Stomach (tissue), 8 donors: ENCODE measurements at regions not wholly inside any gene's neighbourhood (a gene's known extent, or its start where the extent isn't known, plus 50 kb on each side); places are given as distances from the start of the nearest gene placed in this dataset.

Experiments used
- DNase-seq, 2 donors: peaks; one replicate each; pipeline versions ENCODE4 v3.0.0 to v3.0.0-alpha.2; 2013 to 2019
- H3K27ac ChIP-seq, 5 donors: fragments of 200-600 bp in 4 of 5; sonication (generic) in 4 of 5; one replicate each; pipeline ENCODE4 v1.5.1; 2013 to 2019; ENCODE audit warnings: mild to moderate bottlenecking in 1 of 5, moderate library complexity in 1 of 5
- H3K27me3 ChIP-seq, 3 donors: fragments of 200-600 bp; sonication (generic); one replicate each; pipeline ENCODE4 v1.5.1; 2017 to 2019; ENCODE audit warnings: mixed run types in 1 of 3
- H3K36me3 ChIP-seq, 4 donors: fragments of 200-600 bp; sonication (generic); 1 replicate in 3 of 4; 2 replicates in 1 of 4; pipeline ENCODE4 v1.5.1; 2016 to 2019
- H3K4me1 ChIP-seq, 4 donors: fragments of 200-600 bp; sonication (generic); one replicate each; pipeline ENCODE4 v1.5.1; 2016 to 2019
- H3K4me3 ChIP-seq, 4 donors: fragments of 200-600 bp; sonication (generic) in 3 of 4; one replicate each; pipeline ENCODE4 v1.5.1; 2016 to 2019; ENCODE audit warnings: mild to moderate bottlenecking in 1 of 4
- H3K9me3 ChIP-seq, 4 donors: fragments of 200-600 bp; sonication (generic); one replicate each; pipeline ENCODE4 v1.5.1; 2016 to 2019
- EP300 ChIP-seq: sonication (generic); formaldehyde crosslinking; IDR thresholded peaks from one replicate; pipeline ENCODE4 v1.6.1; 2017; ENCODE audit warnings: antibody characterized with exemption
- POLR2A ChIP-seq, 4 donors: fragments of 450-650 bp; IDR thresholded peaks; one replicate each; pipeline ENCODE4 v1.6.1; 2016; ENCODE audit warnings: antibody characterized with exemption in 4 of 4, control low read depth in 2 of 4, mild to moderate bottlenecking in 1 of 4, moderate library complexity in 1 of 4
- POLR2AphosphoS5 ChIP-seq, 3 donors: sonication (generic); formaldehyde crosslinking; IDR thresholded peaks; one replicate each; pipeline ENCODE4 v1.6.1; 2016; ENCODE audit warnings: antibody characterized with exemption in 3 of 3
- WGBS, 5 donors: extraction: QIAGEN DNeasy Blood & Tissue Kit in 3 of 5; methylation state at CpG; one replicate each; pipeline versions ENCODE4 v1.1.5 to v1.1.7; 2013 to 2018; 5-methylcytosine and 5-hydroxymethylcytosine counted together
- intact Hi-C: fragments of 100-400 bp; cut with DNase I; formaldehyde crosslinking; loops from one replicate; pipeline ENCODE4 v1.15.1; 2023; ENCODE audit warnings: low total_unique reads
- TF ChIP-seq, protein P1 (sequence below), 7 experiments: fragments of 450-650 bp in 4 of 7; fragments of 200-600 bp in 3 of 7; sonication (generic) in 3 of 7; IDR thresholded peaks; one replicate each; pipeline ENCODE4 v1.5.1; 2016 to 2019; ENCODE audit warnings: antibody characterized with exemption in 7 of 7, control low read depth in 2 of 7, mild to moderate bottlenecking in 1 of 7
- donor health status: healthy with polysubstance abuse.
- donor health status: Bipolar disorder and iron deficiency.
- donor health status: healthy.

DNA sequence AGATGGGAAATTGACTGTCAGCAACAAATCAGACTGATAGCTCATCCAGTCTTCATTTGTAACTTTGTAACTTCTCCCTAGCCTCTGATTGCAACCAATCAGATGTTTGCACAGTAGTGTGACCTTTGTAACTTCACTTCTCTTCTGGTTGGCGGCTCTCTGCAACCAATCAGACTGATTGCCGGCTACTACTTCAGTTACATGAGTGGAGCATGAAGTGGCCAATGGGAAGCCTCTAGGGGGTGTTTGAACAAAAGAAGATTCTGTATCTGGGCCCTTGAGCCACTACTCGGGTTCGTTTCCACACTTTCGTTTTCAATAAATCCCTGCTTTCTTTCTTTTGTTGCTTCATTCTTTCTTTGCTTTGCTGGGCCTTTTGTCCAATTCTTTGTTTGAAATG lies 1285.8 kb downstream of the TECRL start:
- Histone ChIP-seq H3K9me3 (peaks cover 0 to 12% (median 0%) of the 10 kb centered on the region in 4 donors), H3K27me3 (no peaks in the 10 kb centered on the region), H3K36me3 (no peaks in the 10 kb centered on the region), H3K4me3 (no peak overlapping the region), H3K27ac (no peak overlapping the region), H3K4me1 (no peaks in the 10 kb centered on the region)
- intact Hi-C loops, result no loop called here
- no peak for DNase-seq
- 87 to 94% (median 90%) methylated on average over 5 of the region's 5 CpGs for WGBS, 5 donors
- TF ChIP-seq POLR2A (IDR thresholded peaks at IDR 0.05) (no peak), EP300 (no peak), POLR2AphosphoS5 (IDR thresholded peaks at IDR 0.05) (no peak)
- TF ChIP-seq, protein P1, sequence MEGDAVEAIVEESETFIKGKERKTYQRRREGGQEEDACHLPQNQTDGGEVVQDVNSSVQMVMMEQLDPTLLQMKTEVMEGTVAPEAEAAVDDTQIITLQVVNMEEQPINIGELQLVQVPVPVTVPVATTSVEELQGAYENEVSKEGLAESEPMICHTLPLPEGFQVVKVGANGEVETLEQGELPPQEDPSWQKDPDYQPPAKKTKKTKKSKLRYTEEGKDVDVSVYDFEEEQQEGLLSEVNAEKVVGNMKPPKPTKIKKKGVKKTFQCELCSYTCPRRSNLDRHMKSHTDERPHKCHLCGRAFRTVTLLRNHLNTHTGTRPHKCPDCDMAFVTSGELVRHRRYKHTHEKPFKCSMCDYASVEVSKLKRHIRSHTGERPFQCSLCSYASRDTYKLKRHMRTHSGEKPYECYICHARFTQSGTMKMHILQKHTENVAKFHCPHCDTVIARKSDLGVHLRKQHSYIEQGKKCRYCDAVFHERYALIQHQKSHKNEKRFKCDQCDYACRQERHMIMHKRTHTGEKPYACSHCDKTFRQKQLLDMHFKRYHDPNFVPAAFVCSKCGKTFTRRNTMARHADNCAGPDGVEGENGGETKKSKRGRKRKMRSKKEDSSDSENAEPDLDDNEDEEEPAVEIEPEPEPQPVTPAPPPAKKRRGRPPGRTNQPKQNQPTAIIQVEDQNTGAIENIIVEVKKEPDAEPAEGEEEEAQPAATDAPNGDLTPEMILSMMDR (IDR thresholded peaks at IDR 0.05), result no peak

DNA sequence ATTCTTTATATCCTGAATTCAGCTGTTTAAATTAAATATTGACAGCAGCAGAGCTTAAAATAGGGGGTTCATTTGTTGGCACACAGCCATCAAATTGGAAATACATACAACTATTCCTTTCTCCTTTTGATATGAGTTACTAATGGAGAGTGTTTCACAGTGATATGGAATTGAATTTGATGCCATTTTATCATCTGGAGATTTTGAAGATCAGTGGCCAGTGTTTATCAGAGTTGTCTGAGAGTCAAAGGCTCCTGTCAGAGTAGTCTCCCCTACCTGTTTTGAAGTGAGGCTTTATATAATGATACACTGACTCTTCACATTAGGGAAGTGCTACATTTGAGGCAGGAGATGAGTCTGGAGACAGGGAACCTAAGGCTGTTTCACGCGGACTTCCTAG lies 1286.3 kb downstream of the TECRL start:
- no peaks in the 10 kb centered on the region for H3K36me3 ChIP-seq
- 90 to 97% (median 94%) methylated on average over 2 of the region's 2 CpGs for WGBS, 5 donors
- no peak overlapping the region for H3K27ac ChIP-seq
- no peaks in the 10 kb centered on the region for H3K4me1 ChIP-seq
- TF ChIP-seq, protein P1 (IDR thresholded peaks at IDR 0.05), result no peak
- no peak for TF ChIP-seq POLR2A (IDR thresholded peaks at IDR 0.05)
- no peak for TF ChIP-seq EP300
- TF ChIP-seq POLR2AphosphoS5 (IDR thresholded peaks at IDR 0.05), result no peak
- peaks cover 0 to 12% (median 0%) of the 10 kb centered on the region in 4 donors for H3K9me3 ChIP-seq
- intact Hi-C loops, result no loop called here
- no peak for DNase-seq
- H3K4me3 ChIP-seq, result no peak overlapping the region
- no peaks in the 10 kb centered on the region for H3K27me3 ChIP-seq

DNA sequence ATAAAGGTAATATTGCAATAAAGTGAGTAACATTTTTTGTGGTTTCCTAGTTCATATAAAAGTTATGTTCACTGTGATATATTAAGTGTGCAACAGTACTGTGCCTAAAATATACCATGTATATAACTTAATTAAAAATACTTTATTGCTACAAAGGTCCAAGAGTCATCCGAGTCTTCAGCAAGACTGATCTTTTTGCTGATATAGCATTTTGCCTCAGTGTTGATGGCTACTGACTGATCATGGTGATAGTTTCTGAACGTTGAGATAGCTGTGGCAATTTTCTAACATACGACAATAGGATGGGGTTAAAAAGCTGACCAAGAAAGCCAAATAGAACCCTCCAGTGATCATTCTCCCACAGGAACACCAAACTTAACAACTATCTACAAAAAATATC lies 1302.7 kb downstream of the TECRL start:
- H3K4me1 ChIP-seq, result no peaks in the 10 kb centered on the region
- H3K27ac ChIP-seq, result no peak overlapping the region
- WGBS, 5 donors, result 60 to 87% (median 76%) methylated on average over 3 of the region's 3 CpGs
- no peak overlapping the region for H3K4me3 ChIP-seq
- no peaks in the 10 kb centered on the region for H3K27me3 ChIP-seq
- peaks cover 0 to 33% (median 14%) of the 10 kb centered on the region in 4 donors for H3K9me3 ChIP-seq
- H3K36me3 ChIP-seq, result no peaks in the 10 kb centered on the region
- TF ChIP-seq, protein P1 (IDR thresholded peaks at IDR 0.05), result no peak
- no peak for TF ChIP-seq POLR2AphosphoS5 (IDR thresholded peaks at IDR 0.05)
- TF ChIP-seq EP300, result no peak
- no peak for TF ChIP-seq POLR2A (IDR thresholded peaks at IDR 0.05)
- no peak for DNase-seq
- intact Hi-C loops, result no loop called here

DNA sequence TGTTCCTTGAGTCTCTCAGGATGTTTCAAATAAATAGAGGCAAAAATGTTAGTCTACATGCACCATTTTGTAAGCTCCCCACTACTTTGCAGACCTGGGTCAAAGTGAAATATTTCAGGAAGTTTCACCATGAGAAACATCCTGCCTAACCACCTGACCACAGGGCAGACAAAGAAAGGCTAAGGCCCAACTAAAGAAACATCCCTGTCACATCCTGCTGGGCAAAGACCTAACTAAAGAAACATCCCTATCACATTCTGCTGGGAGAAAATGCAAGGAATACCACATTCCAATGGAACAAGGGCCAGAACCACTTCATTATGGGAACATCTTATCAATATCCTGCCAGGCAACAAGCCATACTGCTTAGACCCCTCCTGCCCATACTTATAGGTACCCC lies 1303.4 kb downstream of the TECRL start:
- H3K9me3 ChIP-seq, result peaks cover 0 to 35% (median 14%) of the 10 kb centered on the region in 4 donors
- intact Hi-C loops, result no loop called here
- no peaks in the 10 kb centered on the region for H3K27me3 ChIP-seq
- H3K4me1 ChIP-seq, result no peaks in the 10 kb centered on the region
- no peak for DNase-seq
- H3K36me3 ChIP-seq, result no peaks in the 10 kb centered on the region
- no peak overlapping the region for H3K27ac ChIP-seq
- no peak overlapping the region for H3K4me3 ChIP-seq
- TF ChIP-seq POLR2AphosphoS5 (IDR thresholded peaks at IDR 0.05) (no peak), POLR2A (IDR thresholded peaks at IDR 0.05) (no peak)

DNA sequence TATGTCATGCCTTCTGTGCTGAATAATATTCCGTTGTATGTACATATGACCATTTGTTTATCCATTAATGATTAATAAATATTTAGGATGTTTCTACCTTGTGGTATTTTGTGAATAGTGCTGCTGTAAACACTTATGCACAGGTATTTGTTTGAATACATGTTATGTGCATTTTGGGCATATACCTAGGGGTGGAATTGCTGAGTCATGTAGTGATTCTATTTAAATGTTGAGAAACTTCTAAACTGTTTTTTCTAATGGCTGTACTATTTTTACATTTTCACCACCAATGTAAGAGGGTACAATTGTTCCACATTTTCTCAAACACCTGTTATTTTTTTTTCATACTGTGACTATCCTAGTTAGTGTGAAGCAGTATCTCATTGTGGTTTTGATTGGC lies 1318.6 kb downstream of the TECRL start:
- no peak for DNase-seq
- no peak overlapping the region for H3K27ac ChIP-seq
- H3K36me3 ChIP-seq, result no peaks in the 10 kb centered on the region
- H3K27me3 ChIP-seq, result no peaks in the 10 kb centered on the region
- peaks cover 0 to 8% (median 0%) of the 10 kb centered on the region in 4 donors for H3K9me3 ChIP-seq
- TF ChIP-seq POLR2A (IDR thresholded peaks at IDR 0.05) (no peak), POLR2AphosphoS5 (IDR thresholded peaks at IDR 0.05) (no peak), EP300 (no peak)
- TF ChIP-seq, protein P1 (IDR thresholded peaks at IDR 0.05), result no peak
- H3K4me3 ChIP-seq, result no peak overlapping the region
- intact Hi-C loops, result no loop called here
- no peaks in the 10 kb centered on the region for H3K4me1 ChIP-seq
- 82 to 92% (median 85%) methylated on average over 1 of the region's 1 CpG for WGBS, 5 donors
